Esophagus squamous epithelium (tissue), 4 donors: ENCODE measurements at regions not wholly inside any gene's neighbourhood (a gene's known extent, or its start where the extent isn't known, plus 50 kb on each side); places are given as distances from the start of the nearest gene placed in this dataset.

Source experiments
- CTCF ChIP-seq, 6 experiments: fragments of 450-650 bp in 4 of 6; fragments of 200-600 bp in 2 of 6; sonication (generic) in 2 of 6; IDR thresholded peaks; one replicate each; pipeline ENCODE4 v1.5.1; 2016 to 2019; ENCODE audit warnings: antibody characterized with exemption in 6 of 6, mild to moderate bottlenecking in 4 of 6, moderate library complexity in 4 of 6
- POLR2A ChIP-seq, 4 donors: fragments of 450-650 bp; IDR thresholded peaks; one replicate each; pipeline ENCODE4 v1.6.1; 2017; ENCODE audit warnings: antibody characterized with exemption in 4 of 4, mild to moderate bottlenecking in 4 of 4, moderate library complexity in 3 of 4

- TF ChIP-seq CTCF (IDR thresholded peaks at IDR 0.05): no peak
- no peak for TF ChIP-seq POLR2A (IDR thresholded peaks at IDR 0.05)
These were observed 149.4 kb downstream of the DHX35 start for GRCh38 chr20:39111359-39112177.
